ENCODE measurements at regions not wholly inside any gene's neighbourhood (a gene's known extent, or its start where the extent isn't known, plus 50 kb on each side); places are given as distances from the start of the nearest gene placed in this dataset.
"Not testable (repeated sequence)": the region's sequence is repeated elsewhere in the genome, so short reads cannot be mapped to it uniquely, and the experiment has no call there.

DNA sequence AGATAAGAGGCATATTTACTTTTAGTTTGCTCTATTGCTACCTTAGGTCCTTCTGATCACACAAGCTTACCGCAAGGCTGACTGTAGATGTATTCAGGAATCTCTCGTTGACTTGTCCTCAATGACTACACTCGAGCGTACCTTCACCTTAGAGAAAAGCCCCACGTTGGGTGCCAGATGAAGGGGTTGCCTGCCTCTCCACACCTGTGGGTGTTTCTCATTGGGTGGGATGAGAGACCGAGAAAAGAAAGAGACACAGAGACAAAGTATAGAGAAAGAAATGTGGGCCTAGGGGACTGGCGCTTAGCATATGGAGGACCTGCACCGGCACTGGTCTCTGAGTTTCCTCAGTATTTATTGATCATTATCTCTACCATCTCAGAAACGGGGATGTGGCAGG, 51.8 kb downstream of the ASCL4 start:
- no peak for DNase-seq

DNA sequence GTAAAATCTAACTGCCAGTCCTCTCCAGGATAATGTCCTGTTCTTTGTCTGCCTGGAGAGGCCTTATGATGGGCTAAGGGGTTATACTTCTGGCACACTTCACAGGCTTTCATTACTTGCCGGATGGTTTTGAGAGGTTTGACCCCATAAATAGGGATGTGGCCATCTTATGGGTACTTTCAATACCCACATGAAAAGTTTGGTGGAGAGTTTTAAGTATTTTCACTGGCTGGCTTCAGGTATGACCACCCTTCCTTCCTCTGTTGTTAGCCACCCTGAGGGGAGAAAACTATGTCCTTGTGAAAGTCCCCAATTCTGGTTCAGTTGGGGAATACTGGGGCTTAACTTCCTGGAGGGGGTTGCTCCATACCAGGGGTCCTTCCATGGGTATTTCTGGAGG, 54.8 kb downstream of the ASCL4 start:
- no peak for DNase-seq

DNA sequence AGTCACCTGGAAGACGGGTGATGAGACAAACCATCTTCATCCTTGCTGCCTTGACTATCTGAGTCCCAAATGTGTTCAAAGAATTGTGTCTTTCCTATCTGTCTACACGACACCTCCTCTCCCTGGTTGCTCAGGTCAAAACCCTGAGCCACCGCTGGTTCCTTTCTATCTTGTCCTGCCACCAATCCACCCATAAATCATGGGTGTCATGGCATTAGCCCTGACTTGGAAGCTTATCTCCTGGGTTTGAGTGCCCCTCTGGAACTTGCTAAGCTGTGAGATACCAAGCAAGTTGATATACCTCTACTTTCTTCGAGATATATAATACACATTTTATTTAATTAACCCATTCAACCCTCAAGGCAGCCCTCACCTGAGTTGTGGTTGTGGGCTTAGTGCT, 57.9 kb downstream of the ASCL4 start:
- DNase-seq, result no peak

DNA sequence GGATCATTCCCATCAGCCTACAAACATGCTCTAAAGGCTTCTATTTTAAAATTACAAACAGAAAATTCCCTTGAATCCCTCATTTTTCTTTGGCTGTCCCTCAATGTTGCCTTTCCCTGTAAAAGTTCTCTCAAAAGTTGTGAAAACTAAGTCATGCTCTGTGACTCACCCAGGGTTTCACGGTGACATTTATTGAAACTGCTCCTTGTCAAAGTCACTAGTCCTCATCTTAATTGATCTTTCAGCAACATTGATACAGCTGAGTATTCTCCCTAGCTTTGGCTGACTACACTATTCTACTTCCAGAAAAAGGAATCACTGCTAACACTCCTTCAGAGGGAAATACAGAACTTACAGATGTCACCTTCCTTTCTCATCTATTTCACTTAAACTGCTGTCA, 65.7 kb downstream of the ASCL4 start:
- DNase-seq, result no peak

DNA sequence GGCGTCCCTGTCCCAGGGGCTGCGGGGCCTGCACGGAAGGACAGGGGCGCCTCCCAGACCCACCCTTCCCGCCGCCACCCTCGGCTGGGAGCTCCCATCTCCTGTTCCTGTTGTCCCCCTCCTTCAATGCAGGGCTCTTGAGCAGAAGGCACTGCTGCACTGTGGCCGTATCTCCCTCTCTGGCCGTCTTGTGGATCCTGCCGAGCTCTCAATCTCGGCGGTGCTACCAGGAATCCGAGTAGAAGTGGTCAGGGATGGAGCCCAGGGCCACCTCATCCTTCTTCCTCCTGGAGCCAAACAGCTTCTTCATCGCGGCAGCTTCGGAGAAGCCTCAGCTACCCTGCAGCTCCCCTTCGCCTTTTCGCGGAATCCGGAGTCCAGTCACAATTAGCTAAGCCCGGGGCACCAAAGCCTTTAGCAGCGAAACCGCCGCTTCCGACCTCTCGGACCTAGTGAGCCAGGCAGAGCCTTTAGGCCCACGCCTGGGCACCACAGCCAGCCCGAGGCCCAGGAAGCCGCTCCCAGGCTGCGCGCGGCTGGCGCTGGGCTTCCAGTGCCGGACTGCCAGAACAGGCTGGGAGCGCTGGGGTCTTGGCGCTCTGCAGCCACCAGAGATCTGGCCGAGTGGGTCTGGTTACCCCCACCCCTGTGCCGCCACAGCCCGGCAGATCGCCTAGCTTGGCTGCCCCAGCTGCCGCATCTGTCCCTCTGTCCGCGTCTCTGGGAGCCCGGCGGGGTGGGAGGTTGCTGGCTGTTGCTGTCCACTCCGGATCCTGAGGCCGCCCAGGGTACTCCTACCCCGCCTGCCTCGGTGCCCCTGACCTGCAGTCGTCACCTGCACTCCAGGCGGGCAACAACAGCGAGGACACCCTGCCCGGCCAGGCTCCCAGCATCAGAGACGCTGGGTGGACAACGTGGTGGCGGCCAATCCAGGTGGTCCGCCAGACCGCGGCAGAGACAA, 69.1 kb downstream of the ASCL4 start:
- DNase-seq, result peak; percentile 84

DNA sequence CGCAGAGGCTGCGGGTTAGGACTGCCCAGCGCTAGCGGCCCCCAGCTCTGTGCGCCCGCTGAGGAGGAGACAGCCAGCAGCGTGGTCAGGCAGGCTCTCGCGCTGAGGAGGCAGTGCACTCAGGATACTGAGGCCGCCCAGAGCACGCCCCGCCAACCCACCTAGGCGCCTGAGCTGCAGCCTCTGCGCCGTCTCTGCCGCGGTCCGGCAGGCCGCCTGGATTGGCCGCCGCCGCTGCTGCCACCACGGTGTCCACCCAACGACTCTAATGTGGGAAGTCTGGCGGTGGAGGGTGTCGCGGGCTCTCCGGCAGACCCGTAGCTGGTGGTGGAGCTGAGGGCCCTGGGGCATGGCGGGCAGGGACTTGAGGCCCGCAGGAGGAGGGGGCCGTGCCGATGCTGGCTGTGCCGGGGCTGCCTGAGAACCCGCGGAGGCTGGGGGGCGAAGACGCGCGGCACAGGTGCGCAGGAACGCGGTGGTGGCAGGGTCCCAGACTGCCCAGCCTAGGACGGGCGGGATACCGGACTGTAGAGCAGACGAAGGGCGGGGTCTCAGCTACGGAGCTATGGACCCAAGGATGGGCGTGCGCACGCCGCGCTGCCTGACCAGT, 69.9 kb downstream of the ASCL4 start:
- DNase-seq, result peak; percentile 91

DNA sequence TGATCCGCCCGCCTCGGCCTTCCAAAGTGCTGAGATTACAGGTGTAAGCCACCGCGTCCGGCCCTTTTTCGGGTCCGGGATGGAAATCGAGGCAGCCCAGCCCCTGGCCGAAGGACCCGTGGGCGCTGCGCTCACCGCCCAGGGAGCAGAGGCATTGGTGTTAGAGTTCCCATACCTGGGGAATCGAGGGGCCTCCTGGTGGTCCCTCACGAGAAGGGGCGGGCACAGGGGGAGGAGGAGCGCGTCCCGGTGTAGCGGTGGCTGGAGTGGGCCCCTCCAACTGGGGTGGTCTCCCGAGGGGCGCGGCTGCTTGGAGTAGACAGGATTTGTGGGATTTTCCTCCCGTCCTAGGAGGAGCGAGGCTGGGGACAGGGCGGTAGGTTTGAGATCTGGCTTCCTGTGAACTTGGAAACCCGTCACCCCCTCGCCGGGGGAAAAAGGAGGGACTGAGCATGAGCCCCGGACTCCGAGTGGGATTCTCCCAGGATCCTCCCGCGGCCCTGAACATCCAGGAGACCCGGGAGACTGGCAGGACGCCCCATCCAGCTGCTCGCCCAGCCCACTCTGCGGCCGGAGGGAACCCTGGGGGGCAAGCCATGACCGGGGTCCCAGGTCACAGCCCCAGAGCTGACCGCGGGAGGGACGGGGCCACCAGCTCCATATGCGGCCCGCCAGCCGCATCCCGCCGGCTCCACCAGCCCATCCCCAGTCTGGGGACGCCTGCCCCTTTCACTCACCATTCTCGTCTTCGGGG, 70.9 kb downstream of the ASCL4 start:
- no peak for DNase-seq

DNA sequence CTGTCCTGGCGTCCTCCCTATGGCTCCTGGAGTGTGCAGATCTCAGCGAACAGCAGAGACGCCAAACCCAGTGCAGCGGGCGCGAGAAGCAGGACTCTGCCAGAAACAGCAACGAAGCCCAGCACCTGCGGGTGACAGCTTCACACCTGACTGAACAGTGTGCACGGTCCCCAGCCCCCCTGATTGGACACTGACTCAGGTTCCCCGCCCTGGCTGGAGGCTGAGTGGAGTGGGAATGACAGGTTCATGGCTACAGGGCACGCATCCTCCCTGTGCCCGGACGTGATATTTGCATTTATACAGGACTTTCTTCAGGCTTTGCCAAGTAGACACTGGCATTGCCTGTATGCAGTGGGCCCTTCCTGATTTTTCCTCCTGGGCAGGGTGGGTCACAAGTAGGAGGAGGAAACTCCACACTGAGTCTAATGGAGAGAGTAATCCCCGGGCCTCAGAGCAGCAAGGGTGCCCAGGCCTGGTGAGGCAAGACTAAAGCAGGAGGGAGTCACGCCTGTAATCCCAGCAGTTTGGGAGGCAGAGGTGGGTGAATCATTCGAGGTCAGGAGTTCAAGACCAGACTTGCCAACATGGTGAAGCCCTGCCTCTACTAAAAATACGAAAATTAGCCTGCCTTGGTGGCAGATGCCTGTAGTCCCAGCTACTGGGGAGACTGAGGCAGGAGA, 71.6 kb downstream of the ASCL4 start:
- no peak for DNase-seq

DNA sequence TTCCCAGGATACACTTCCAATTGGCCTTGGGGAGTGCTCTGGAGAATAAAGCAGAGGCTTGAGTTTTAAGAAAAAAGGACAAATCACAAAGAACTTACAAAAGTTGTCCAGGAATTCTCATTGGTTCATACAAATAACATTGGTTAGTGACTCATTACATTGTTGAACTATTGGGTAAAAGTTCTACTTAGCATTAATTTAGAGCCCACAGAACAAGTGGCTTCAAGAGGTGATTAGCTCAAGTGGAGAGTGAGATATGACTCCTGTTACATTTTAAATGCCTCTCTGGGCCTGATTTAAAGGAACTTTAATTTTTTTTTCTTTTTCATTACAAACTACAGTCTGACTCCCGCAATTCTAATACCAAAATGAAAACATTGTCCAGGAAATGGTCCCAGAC, 72.9 kb downstream of the ASCL4 start:
- DNase-seq, result no peak

DNA sequence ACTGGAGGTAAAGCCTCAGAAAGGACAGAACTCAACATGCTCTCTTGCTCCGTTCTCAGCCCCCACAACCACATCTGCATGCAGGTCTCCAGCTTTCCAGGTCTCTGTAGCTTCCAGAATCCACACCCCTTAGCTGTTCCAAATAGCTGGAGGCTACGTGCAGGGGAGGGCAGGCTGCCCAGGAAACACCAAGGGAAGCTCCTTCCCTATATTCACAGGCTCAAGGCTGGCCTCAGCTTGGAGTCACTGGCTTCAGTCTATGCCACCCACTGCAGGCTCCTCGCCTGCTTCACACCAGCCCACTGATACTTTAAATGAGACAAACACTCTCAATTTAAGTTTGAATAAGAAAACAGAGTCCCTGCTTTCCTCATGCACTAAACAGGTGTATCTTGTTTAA, 73.3 kb downstream of the ASCL4 start:
- DNase-seq, result peak; percentile 71

DNA sequence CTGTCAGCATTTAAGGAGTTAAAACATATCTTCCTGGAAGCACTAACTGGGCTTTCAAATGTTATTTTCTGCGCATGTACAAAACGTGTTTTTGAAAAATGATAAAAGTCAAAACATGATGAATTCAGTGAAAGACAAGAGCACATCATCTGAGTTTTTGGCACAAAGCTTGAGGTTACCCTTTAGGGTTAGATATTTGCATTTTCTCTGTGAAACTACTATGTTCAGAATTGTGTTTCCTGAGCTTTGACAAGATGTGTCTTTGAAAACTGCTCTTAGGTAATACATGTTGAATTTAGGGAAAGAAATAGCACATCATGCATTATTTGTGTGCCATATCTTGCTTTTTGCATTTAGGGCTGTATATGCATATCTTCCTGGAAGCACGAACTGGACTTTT, 79.0 kb downstream of the ASCL4 start:
- DNase-seq, result no peak

DNA sequence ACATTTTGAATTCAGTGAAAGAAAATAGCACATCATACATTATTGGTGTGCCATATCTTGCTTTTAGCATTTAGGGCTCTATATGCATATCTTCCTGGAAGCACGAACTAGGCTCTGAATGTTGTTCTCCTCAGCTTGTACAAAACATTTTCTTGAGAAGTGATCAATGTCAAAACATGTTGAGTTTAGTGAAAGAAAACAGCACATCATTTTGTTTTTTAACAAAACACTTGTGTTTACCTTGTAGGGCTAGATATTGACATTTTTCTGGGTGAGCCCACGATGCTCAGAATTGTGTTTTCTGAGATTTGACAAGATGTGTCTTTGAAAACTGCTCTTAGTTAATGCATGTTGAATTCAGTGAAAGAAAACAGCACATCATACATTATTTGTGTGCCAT, 81.0 kb downstream of the ASCL4 start:
- no peak for DNase-seq

DNA sequence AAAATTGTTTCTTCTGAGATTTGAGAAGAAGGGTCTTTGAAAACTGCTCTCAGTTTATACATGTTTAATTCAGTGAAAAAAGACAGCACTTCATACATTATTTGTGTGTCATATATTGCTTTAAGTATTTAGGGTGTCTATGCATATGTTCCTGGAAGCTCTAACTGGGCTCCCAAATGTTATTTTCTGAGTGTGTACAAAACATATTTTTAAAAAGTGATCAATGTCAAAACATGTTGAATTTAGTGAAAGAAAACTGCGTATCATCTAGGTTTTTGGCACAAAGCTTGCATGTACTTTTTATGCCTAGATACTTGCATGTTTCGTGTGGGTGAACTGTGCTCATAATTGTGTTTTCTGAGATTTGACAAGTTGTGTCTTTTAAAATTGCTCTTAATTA, 81.6 kb downstream of the ASCL4 start:
- DNase-seq, result no peak

DNA sequence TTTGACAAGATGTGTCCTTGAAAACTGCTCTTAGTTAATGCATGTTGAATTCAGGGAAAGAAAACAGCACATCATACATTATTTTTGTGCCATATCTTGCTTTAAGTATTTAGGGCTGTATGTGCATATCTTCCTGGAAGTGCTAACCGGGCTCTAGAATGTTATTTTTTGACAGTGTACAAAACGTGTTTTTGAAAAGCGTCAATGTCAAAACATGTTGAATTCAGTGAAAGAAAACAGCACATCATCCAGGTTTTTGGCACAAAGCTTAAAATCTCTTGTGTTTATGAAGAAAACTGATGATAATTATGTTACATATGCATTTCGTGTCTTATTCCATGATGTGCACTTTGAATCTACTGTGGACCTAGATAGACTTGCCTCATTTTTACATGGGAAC, 82.7 kb downstream of the ASCL4 start:
- no peak for DNase-seq

DNA sequence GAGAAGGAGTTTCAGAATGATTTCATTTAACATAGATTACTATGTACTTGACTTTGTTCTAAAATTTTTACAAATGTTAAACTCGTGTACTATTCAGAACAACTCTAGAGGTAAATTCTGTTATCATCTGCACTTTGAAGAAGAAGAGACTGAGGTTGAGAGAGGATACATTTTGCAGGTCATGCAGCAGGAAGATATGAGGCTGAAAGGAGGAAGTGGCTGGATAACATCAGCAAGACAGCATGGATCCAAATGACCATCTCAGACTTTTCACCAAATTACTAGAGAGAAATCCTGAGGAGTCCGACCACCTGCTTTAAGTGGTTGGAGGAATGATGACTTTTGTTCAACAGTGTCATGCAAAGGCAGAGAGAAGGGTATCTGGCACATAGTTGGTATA, 84.9 kb downstream of the ASCL4 start:
- DNase-seq, result no peak

DNA sequence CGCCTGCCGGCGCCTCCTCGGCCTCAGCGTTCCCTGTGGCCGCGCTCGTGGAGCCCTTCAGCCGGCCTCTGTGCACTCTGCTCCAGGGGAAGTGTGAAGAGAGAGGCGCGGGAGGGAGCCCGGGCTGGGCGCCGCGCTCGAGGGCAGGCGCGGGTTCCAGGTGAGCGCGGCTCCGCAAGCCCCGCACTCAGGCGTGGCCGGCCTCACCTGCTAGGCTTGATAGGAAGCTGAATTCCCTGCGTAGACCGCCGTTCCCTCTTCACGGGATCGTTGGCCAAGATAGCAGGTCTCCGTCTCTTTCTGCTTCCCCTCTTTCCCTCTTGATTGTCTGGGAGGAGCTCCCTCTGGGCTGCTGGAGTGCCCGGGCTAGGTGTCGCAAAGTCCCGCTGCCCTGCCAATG, 89.7 kb downstream of the ASCL4 start:
- DNase-seq, result no peak

DNA sequence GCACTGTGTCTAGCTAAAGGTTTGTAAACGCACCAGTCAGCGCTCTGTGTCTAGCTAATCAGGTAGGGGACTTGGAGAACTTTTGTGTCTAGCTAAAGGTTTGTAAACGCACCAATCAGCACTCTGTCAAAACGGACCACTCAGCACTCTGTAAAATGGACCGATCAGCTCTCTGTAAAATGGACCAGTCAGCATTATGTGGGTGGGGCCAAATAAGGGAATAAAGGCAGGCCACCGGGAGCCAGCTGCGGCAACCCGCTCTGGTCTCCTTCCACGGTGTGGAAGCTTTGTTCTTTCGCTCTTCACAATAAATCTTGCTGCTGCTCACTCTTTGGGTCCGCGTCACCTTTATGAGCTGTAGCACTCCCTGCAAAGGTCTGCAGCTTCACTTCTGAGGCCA, 90.2 kb downstream of the ASCL4 start:
- DNase-seq, result not testable (repeated sequence)

DNA sequence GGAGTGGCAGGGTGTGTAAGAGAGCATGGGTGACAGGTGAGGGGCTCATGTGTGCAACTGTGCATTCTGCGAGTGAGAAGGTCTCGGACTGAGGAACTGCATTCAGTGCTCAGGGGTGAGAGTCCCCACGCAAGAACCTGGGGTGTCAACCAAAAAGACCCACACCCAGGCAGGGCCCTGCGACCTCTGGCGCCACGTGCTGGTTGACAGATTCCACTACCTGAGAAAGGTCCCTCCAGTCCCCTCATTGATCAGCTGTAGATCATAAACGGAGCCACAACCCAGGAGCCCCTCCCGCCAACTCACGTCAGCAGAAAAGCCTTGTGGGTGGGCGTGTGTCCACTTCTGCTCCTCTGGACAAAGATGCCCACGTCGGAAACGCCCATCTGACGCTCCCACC, 98.7 kb downstream of the ASCL4 start:
- no peak for DNase-seq

DNA sequence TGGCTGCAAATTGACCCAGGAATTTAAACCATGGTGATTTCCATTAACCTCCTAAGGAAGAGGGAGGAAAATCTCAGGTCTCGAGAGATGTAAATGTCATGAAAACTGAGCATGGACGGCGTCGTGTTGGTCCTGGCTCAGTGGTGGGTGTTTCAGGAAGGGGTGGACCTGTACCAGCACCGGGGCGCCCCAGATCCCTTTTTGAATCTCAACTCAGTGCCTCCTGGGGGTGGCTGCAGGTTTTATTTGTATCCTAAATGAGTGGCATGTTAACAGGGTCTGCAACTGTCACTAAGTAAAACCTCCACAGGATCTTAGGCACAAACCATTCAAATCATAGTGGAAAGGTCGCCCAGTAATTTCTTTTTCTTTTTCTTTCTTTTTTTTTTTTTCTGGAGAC, 101.3 kb downstream of the ASCL4 start:
- DNase-seq, result no peak

DNA sequence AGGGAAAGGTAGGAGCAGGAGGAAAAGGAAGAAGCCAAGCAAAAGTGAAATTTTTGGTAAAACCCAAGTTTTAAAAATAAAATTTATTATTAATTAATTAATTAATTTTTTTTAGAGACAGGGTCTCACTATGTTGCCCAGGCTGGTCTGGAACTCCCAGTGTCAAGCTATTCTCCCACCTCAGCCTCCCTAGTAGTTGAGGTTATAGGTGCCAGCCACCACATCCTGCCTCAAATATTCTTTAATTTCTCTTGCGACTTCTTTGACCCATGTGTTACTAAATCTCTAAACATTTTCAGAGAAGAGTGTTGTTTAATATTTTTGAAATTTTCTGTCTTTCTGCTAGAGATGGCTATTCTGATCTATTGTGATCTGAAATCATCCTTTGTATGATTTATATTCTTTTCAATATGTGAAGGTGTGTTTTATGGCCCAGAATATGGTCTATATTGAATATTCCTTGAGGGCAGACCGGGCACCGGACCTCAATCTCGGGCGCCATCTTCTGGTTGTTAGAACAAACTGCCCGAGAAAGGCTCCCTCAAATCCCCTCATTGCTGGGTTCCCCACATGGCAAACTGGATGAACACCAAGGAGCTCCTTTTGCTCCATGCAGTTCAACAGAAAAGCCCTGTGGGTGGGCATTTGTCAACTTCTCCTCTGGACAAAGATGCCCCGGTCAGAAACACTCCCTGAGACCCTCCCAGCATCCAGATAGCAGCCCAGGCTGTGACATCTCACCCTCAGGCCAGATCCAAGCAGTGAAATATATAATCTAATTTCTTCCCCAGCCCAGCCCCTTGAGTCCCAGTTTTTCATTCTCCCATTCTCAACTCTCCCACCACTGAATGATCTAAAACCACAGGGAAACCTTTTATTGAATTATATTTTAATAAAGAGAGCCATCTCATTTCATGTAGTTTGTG, 110.5 kb downstream of the ASCL4 start:
- DNase-seq, result peak; percentile 82

DNA sequence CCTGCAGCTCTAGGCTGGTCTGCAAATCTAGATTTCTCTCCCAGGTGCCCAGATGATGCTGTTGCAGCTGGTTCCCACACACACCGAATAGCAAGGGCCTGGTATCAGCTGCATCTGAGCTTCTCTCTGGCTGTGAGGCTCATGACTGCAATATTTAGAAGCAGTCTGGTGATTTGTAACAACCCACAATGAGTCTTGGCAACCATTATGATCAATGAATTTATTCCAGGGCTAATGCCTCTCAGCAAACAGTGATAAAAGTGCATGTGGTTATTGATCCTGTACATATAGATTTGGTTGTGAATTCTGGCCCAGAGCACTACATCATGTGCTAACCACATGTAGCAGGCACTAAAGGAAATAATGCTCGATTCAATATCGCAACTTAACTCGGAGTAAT, 114.3 kb downstream of the ASCL4 start:
- DNase-seq, result no peak

DNA sequence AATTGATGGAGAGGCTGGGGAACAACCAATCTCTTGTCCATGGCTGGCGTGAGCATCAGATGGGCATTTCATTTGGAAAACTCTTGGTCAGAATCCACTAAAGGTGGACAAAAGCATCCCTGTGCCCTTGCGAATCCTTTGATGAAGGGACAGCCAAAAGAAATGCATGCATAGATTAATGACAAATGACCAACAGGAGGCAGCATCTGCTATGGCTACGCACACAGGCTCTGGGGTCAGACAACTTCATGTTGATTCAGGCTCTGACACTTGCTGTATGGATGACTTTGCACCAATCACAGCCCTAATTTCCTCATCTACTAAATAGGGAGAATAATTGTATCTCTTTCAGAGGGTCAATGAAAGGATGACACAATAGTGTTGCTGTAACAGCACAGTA, 117.5 kb downstream of the ASCL4 start:
- no peak for DNase-seq

All from islet precursor cell (in vitro differentiated cells).